HepG2 (cell line): ENCODE measurements at regions not wholly inside any gene's neighbourhood (a gene's known extent, or its start where the extent isn't known, plus 50 kb on each side); places are given as distances from the start of the nearest gene placed in this dataset.

Experiments used
- CCAR2 ChIP-seq: fragments of 200-400 bp; formaldehyde crosslinking; optimal IDR thresholded peaks from 2 replicates; pipeline ENCODE3; 2018; ENCODE audit warnings: low read depth, mild to moderate bottlenecking, low read length, moderate library complexity
- GLI4 ChIP-seq: sonication (generic); formaldehyde crosslinking; IDR thresholded peaks from 2 replicates; pipeline ENCODE4 v1.5.1; 2020; ENCODE audit warnings: missing genetic modification reagents, mild to moderate bottlenecking, moderate library complexity, borderline replicate concordance
- NONO ChIP-seq, 2 experiments: fragments of 450-650 bp in 1 of 2; sonication (generic) in 1 of 2; formaldehyde crosslinking in 1 of 2; IDR thresholded peaks in 1 of 2; conservative IDR thresholded peaks in 1 of 2; 2 replicates each; pipeline versions ENCODE4 v1.6.1 to v1.8.0; 2017 to 2022; ENCODE audit warnings: mild to moderate bottlenecking in 1 of 2, missing genetic modification reagents in 1 of 2, moderate library complexity in 1 of 2
- SALL1 ChIP-seq: sonication (generic); formaldehyde crosslinking; IDR thresholded peaks from 2 replicates; pipeline ENCODE4 v1.8.0; 2022; ENCODE audit warnings: mild to moderate bottlenecking, missing genetic modification reagents
- SUZ12 ChIP-seq: fragments of 150-350 bp; IDR thresholded peaks from 2 replicates; pipeline ENCODE4 v1.6.1; 2014; ENCODE audit warnings: low read depth, low read length
- TARDBP ChIP-seq: sonication (generic); formaldehyde crosslinking; IDR thresholded peaks from 2 replicates; pipeline ENCODE4 v1.8.0; 2022; ENCODE audit warnings: mild to moderate bottlenecking, missing genetic modification reagents
- ZNF572 ChIP-seq: sonication (generic); formaldehyde crosslinking; IDR thresholded peaks from 2 replicates; pipeline ENCODE4 v1.5.1; 2020; ENCODE audit warnings: mild to moderate bottlenecking, missing genetic modification reagents

GRCh38 chr14:81709681-81710080, 176.0 kb upstream of the SEL1L start:
- TF ChIP-seq SALL1 (CRISPR knock-in tag), result no peak
- no peak for TF ChIP-seq GLI4
- TF ChIP-seq TARDBP (CRISPR knock-in tag), result no peak
- no peak for TF ChIP-seq CCAR2
- no peak for TF ChIP-seq NONO (IDR thresholded peaks at IDR 0.05)
- TF ChIP-seq NONO (CRISPR knock-in tag; conservative IDR thresholded peaks at IDR 0.05), result no peak
- no peak for TF ChIP-seq ZNF572 (CRISPR knock-in tag)
- no peak for TF ChIP-seq SUZ12
